ENCODE measurements at regions not wholly inside any gene's neighbourhood (a gene's known extent, or its start where the extent isn't known, plus 50 kb on each side); places are given as distances from the start of the nearest gene placed in this dataset.

- in situ Hi-C loops (cut with MboI; ENCODE audit: low pct_ligation_motif_present in 1 of 4, low pct_unique_long_range_greater_than_20kb in 1 of 4, low sequenced_read_pairs in 3 of 4) (no loop called here), intact Hi-C loops (cut with DNase I; ENCODE audit: low total_unique reads) (no loop called here)
- WGBS, 2 donors (ENCODE audit: low coverage in 1 of 2) = 42 to 49% methylated on average over 3 of the region's 3 CpGs
- Histone ChIP-seq H3K4me1 (no peaks in the 10 kb centered on the region), H3K27me3 (no peaks in the 10 kb centered on the region), H3K36me3 (no peaks in the 10 kb centered on the region), H3K9me3 (no peaks in the 10 kb centered on the region), H3K27ac (no peak overlapping the region), H3K4me3 (no peak overlapping the region)
- no peak for TF ChIP-seq EP300 (IDR thresholded peaks at IDR 0.05; ENCODE audit: low read depth)
- no peak for DNase-seq
Measured at GRCh38 chr14:49014476-49014875, 571.7 kb downstream of the RPS29 start.

- Histone ChIP-seq H3K36me3 (no peaks in the 10 kb centered on the region), H3K4me3 (no peak overlapping the region), H3K27ac (no peak overlapping the region), H3K9me3 (no peaks in the 10 kb centered on the region), H3K27me3 (no peaks in the 10 kb centered on the region), H3K4me1 (no peaks in the 10 kb centered on the region)
- 75 to 78% methylated on average over 3 of the region's 3 CpGs for whole genome bisulfite sequencing, 2 donors (ENCODE audit: low coverage in 1 of 2)
- intact Hi-C loops (cut with DNase I; ENCODE audit: low total_unique reads) (no loop called here), in situ Hi-C loops (cut with MboI; ENCODE audit: low pct_ligation_motif_present in 1 of 4, low pct_unique_long_range_greater_than_20kb in 1 of 4, low sequenced_read_pairs in 3 of 4) (no loop called here)
- no peak for DNase-seq
- TF ChIP-seq POLR2A (IDR thresholded peaks at IDR 0.05) (no peak), POLR2AphosphoS5 (IDR thresholded peaks at IDR 0.05) (no peak), CTCF (IDR thresholded peaks at IDR 0.05) (no peak), EP300 (IDR thresholded peaks at IDR 0.05; ENCODE audit: low read depth) (no peak)
Measured at GRCh38 chr14:49008363-49008762, 577.8 kb downstream of the RPS29 start.

- Histone ChIP-seq H3K27ac (no peak overlapping the region), H3K4me1 (no peaks in the 10 kb centered on the region), H3K36me3 (no peaks in the 10 kb centered on the region), H3K9me3 (no peaks in the 10 kb centered on the region), H3K27me3 (no peaks in the 10 kb centered on the region), H3K4me3 (no peak overlapping the region)
- in situ Hi-C loops (cut with MboI; ENCODE audit: low pct_ligation_motif_present in 1 of 4, low pct_unique_long_range_greater_than_20kb in 1 of 4, low sequenced_read_pairs in 3 of 4) (no loop called here), intact Hi-C loops (cut with DNase I; ENCODE audit: low total_unique reads) (no loop called here)
- TF ChIP-seq CTCF (IDR thresholded peaks at IDR 0.05) (no peak), EP300 (IDR thresholded peaks at IDR 0.05; ENCODE audit: low read depth) (no peak), POLR2AphosphoS5 (IDR thresholded peaks at IDR 0.05) (no peak), POLR2A (IDR thresholded peaks at IDR 0.05) (no peak)
- WGBS, 2 donors (ENCODE audit: low coverage in 1 of 2) = 81% methylated on average over 4 of the region's 4 CpGs
- no peak for DNase-seq
Measured at GRCh38 chr14:48991141-48991540, 595.0 kb downstream of the RPS29 start.

GRCh38 chr14:48983351-48983888 lies 602.8 kb downstream of the RPS29 start:
- Histone ChIP-seq H3K4me3 (no peak overlapping the region), H3K27ac (no peak overlapping the region), H3K4me1 (no peaks in the 10 kb centered on the region), H3K9me3 (no peaks in the 10 kb centered on the region), H3K27me3 (no peaks in the 10 kb centered on the region), H3K36me3 (no peaks in the 10 kb centered on the region)
- in situ Hi-C loops (cut with MboI; ENCODE audit: low pct_ligation_motif_present in 1 of 4, low pct_unique_long_range_greater_than_20kb in 1 of 4, low sequenced_read_pairs in 3 of 4) = no loop called here
- no peak for DNase-seq
- TF ChIP-seq EP300 (IDR thresholded peaks at IDR 0.05; ENCODE audit: low read depth) (no peak), POLR2A (IDR thresholded peaks at IDR 0.05) (no peak), CTCF (IDR thresholded peaks at IDR 0.05) (no peak), POLR2AphosphoS5 (IDR thresholded peaks at IDR 0.05) (no peak)
- 35 to 43% methylated on average over 3 to 6 of the region's 6 CpGs for WGBS, 2 donors (ENCODE audit: low coverage in 1 of 2)
- intact Hi-C loops (cut with DNase I; ENCODE audit: low total_unique reads) = no loop called here

- TF ChIP-seq POLR2A (IDR thresholded peaks at IDR 0.05) = no peak
- Histone ChIP-seq H3K27me3 (no peaks in the 10 kb centered on the region), H3K4me1 (no peaks in the 10 kb centered on the region), H3K36me3 (no peaks in the 10 kb centered on the region), H3K9me3 (no peaks in the 10 kb centered on the region), H3K4me3 (no peak overlapping the region), H3K27ac (no peak overlapping the region)
- in situ Hi-C loops (cut with MboI; ENCODE audit: low pct_ligation_motif_present in 1 of 4, low pct_unique_long_range_greater_than_20kb in 1 of 4, low sequenced_read_pairs in 3 of 4) = no loop called here
- no peak for DNase-seq
- WGBS, 2 donors (ENCODE audit: low coverage in 1 of 2) = 71% methylated on average over 1 of the region's 1 CpG
- intact Hi-C loops (cut with DNase I; ENCODE audit: low total_unique reads) = no loop called here
Measured at GRCh38 chr14:48974994-48975393, 611.2 kb downstream of the RPS29 start.
